ENCODE measurements at regions not wholly inside any gene's neighbourhood (a gene's known extent, or its start where the extent isn't known, plus 50 kb on each side); places are given as distances from the start of the nearest gene placed in this dataset.
"Not testable (repeated sequence)": the region's sequence is repeated elsewhere in the genome, so short reads cannot be mapped to it uniquely, and the experiment has no call there.

DNA sequence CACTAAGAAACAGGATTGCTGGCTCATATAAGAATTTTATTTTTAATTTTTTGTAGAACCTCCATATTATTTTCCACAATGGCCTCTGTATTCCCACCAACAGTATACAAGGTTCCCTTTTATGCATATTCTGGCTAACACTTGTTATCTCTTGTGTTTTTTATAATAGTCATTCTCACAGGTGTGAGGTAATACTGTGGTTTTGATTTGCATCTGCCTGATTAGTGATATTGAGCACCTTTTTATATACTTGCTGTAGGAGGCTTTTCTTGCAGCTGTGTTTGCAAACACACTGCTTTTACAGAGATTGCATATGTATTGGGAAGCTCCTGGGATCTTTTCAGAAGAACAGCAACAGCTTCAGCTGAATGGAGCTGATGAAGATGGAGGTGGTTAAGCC lies 164.8 kb downstream of the DEPDC1B start:
- H3K36me3 ChIP-seq (ENCODE audit: control insufficient read depth in 4 of 4, insufficient read depth in 3 of 4, low read depth in 1 of 4, low read length in 3 of 4): no peaks in the 10 kb centered on the region
- peaks cover 0 to 3% (median 0%) of the 10 kb centered on the region in 4 donors for H3K4me1 ChIP-seq (ENCODE audit: control insufficient read depth in 4 of 4, insufficient read depth in 4 of 4, low read length in 3 of 4)
- H3K27me3 ChIP-seq (ENCODE audit: control insufficient read depth in 4 of 4, insufficient read depth in 4 of 4, low read length in 3 of 4): peaks cover 0 to 2% (median 0%) of the 10 kb centered on the region in 4 donors
- no peak overlapping the region for H3K27ac ChIP-seq (ENCODE audit: low read depth in 1 of 2, low read length in 2 of 2)
- no peak for DNase-seq (ENCODE audit: low spot score)
- no peak overlapping the region for H3K9ac ChIP-seq (ENCODE audit: low read depth in 1 of 2, low read length in 2 of 2)
- TF ChIP-seq RXRA (IDR thresholded peaks at IDR 0.05) (no peak), TAF1 (conservative IDR thresholded peaks at IDR 0.05) (no peak), EGR1 (IDR thresholded peaks at IDR 0.05; ENCODE audit: low read depth in 2 of 2) (no peak), RAD21 (IDR thresholded peaks at IDR 0.05) (no peak), JUND (IDR thresholded peaks at IDR 0.05) (no peak)
- TF ChIP-seq, protein P1, sequence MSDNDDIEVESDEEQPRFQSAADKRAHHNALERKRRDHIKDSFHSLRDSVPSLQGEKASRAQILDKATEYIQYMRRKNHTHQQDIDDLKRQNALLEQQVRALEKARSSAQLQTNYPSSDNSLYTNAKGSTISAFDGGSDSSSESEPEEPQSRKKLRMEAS (IDR thresholded peaks at IDR 0.05): no peak
- no peaks in the 10 kb centered on the region for H3K9me3 ChIP-seq (ENCODE audit: control insufficient read depth in 4 of 4, low read length in 3 of 4)
- no peak overlapping the region for H3K4me3 ChIP-seq (ENCODE audit: low read depth in 1 of 3, low read length in 3 of 3)

DNA sequence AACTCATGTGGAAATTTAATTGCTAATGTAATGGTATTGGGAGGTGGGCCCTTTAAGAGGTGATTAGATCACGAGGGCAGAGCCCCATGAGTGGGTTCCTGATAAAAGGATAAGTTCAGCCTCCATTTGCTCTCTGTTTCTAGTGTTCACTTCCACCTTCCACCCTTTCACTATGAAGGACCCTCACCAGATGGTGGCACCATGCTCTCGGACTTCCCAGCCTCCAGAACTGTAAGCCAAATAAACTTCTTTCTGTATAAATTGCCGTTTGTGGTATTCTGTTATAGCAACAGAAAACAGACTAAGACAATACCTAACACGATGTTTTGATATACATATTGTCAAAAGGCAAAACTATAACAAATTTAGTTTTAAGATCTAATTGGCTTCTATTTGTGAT lies 166.2 kb downstream of the DEPDC1B start:
- no peaks in the 10 kb centered on the region for H3K4me1 ChIP-seq (ENCODE audit: control insufficient read depth in 4 of 4, insufficient read depth in 4 of 4, low read length in 3 of 4)
- WGBS: 77% methylated on average over 4 of the region's 4 CpGs
- no peak overlapping the region for H3K4me3 ChIP-seq (ENCODE audit: low read depth in 1 of 3, low read length in 3 of 3)
- TF ChIP-seq YY1 (IDR thresholded peaks at IDR 0.05) (no peak), HNF4G (IDR thresholded peaks at IDR 0.05) (no peak), FOXA2 (IDR thresholded peaks at IDR 0.05) (no peak), GABPA (IDR thresholded peaks at IDR 0.05 in 1 of 2, conservative IDR thresholded peaks at IDR 0.05 in 1 of 2) (no peak), HNF4A (conservative IDR thresholded peaks at IDR 0.05) (no peak), FOXA1 (IDR thresholded peaks at IDR 0.05) (no peak), JUND (IDR thresholded peaks at IDR 0.05) (no peak), TAF1 (conservative IDR thresholded peaks at IDR 0.05) (no peak)
- TF ChIP-seq, protein P1 (IDR thresholded peaks at IDR 0.05): no peak
- peaks cover 0 to 2% (median 0%) of the 10 kb centered on the region in 4 donors for H3K27me3 ChIP-seq (ENCODE audit: control insufficient read depth in 4 of 4, insufficient read depth in 4 of 4, low read length in 3 of 4)
- no peaks in the 10 kb centered on the region for H3K36me3 ChIP-seq (ENCODE audit: control insufficient read depth in 4 of 4, insufficient read depth in 3 of 4, low read depth in 1 of 4, low read length in 3 of 4)
- DNase-seq (ENCODE audit: low spot score): no peak
- H3K9ac ChIP-seq (ENCODE audit: low read depth in 1 of 2, low read length in 2 of 2): no peak overlapping the region
- no peak overlapping the region for H3K27ac ChIP-seq (ENCODE audit: low read depth in 1 of 2, low read length in 2 of 2)
- no peaks in the 10 kb centered on the region for H3K9me3 ChIP-seq (ENCODE audit: control insufficient read depth in 4 of 4, low read length in 3 of 4)

DNA sequence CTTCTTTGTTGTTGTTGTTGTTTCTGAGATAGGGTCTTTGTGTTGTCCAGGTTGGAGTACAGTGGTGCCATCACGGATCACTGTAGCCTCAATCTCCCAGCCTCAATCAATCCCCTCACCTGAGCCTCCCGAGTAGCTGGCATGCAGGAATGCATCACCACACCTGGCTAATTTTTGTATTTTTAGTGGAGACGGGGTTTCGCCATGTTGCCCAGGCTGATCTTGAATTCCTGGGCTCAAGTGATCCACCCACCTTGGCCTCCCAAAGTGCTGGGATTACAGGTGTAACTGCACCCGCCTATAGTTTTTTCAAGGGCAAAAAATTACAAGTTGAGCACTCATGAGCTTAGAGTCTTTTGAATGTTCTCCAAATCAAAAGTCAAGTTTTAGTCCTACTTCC lies 167.2 kb downstream of the DEPDC1B start:
- H3K36me3 ChIP-seq (ENCODE audit: control insufficient read depth in 4 of 4, insufficient read depth in 3 of 4, low read depth in 1 of 4, low read length in 3 of 4); H3K4me3 ChIP-seq (ENCODE audit: low read depth in 1 of 3, low read length in 3 of 3); H3K4me1 ChIP-seq (ENCODE audit: control insufficient read depth in 4 of 4, insufficient read depth in 4 of 4, low read length in 3 of 4); H3K9ac ChIP-seq (ENCODE audit: low read depth in 1 of 2, low read length in 2 of 2); H3K27me3 ChIP-seq (ENCODE audit: control insufficient read depth in 4 of 4, insufficient read depth in 4 of 4, low read length in 3 of 4); DNase-seq (ENCODE audit: low spot score); H3K27ac ChIP-seq (ENCODE audit: low read depth in 1 of 2, low read length in 2 of 2); H3K9me3 ChIP-seq (ENCODE audit: control insufficient read depth in 4 of 4, low read length in 3 of 4): not testable (repeated sequence)
- 84% methylated on average over 5 of the region's 5 CpGs for WGBS

DNA sequence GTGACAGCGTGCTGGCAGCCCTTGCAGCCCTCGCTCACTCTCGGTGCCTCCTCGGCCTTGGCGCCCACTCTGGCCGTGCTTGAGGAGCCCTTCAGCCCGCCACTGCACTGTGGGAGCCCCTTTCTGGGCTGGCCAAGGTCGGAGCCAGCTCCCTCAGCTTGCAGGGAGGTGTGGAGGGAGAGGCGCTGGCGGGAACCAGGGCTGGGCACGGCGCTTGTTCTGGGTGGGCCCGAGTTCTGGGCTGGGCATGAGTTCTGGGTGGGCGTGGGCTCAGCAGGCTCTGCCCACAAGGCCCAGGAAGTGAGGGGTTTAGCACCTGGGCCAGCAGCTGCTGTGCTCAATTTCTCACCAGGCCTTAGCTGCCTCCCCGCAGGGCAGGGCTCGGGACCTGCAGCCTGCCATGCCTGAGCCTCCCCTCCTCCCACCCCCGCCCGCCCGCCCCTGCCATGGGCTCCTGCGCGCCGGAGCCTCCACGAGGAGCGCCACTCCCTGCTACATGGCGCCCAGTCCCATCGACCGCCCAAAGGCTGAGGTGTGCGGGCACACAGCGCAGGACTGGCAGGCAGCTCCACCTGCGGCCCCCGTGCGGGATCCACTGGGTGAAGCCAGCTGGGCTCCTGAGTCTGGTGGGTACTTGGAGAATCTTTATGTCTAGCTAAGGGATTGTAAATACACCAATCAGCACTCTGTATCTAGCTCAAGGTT lies 169.7 kb downstream of the DEPDC1B start:
- not testable (repeated sequence) for DNase-seq (ENCODE audit: low spot score); H3K4me1 ChIP-seq (ENCODE audit: control insufficient read depth in 4 of 4, insufficient read depth in 4 of 4, low read length in 3 of 4); H3K9ac ChIP-seq (ENCODE audit: low read depth in 1 of 2, low read length in 2 of 2); H3K4me3 ChIP-seq (ENCODE audit: low read depth in 1 of 3, low read length in 3 of 3); H3K9me3 ChIP-seq (ENCODE audit: control insufficient read depth in 4 of 4, low read length in 3 of 4); H3K27ac ChIP-seq (ENCODE audit: low read depth in 1 of 2, low read length in 2 of 2); H3K36me3 ChIP-seq (ENCODE audit: control insufficient read depth in 4 of 4, insufficient read depth in 3 of 4, low read depth in 1 of 4, low read length in 3 of 4); H3K27me3 ChIP-seq (ENCODE audit: control insufficient read depth in 4 of 4, insufficient read depth in 4 of 4, low read length in 3 of 4)
- 96% methylated on average over 32 of the region's 32 CpGs for WGBS

All from liver (tissue), 7 donors.